SU-DHL-6 (cell line): ENCODE measurements at regions not wholly inside any gene's neighbourhood (a gene's known extent, or its start where the extent isn't known, plus 50 kb on each side); places are given as distances from the start of the nearest gene placed in this dataset.

ENCODE experiments used
- H2AFZ ChIP-seq: fragments of 200-600 bp; sonication (generic); 2 replicates; pipeline ENCODE4 v1.6.1; 2014; ENCODE audit warnings: low read depth, mild to moderate bottlenecking, moderate library complexity, mixed read lengths, antibody characterized with exemption, low read length; ENCODE audit not compliant: severe bottlenecking
- H3F3A ChIP-seq: fragments of 200-600 bp; shearing (Covaris generic); 2 replicates; pipeline ENCODE4 v1.6.0; 2016; ENCODE audit warnings: antibody characterized with exemption, mild to moderate bottlenecking; ENCODE audit not compliant: insufficient read depth
- H3K27ac ChIP-seq: fragments of 200-600 bp; sonication (generic); 2 replicates; pipeline ENCODE4 v1.5.1; 2016; ENCODE audit warnings: low read depth, mild to moderate bottlenecking, low read length, moderate library complexity, mixed read lengths
- H3K27me3 ChIP-seq: fragments of 200-600 bp; sonication (generic), shearing (Covaris generic); 2 replicates; pipeline ENCODE4 v1.6.0; 2014; ENCODE audit warnings: mild to moderate bottlenecking, low read length
- H3K36me3 ChIP-seq: fragments of 200-600 bp; sonication (generic); 2 replicates; pipeline ENCODE4 v1.6.1; 2014; ENCODE audit warnings: mild to moderate bottlenecking, low read length, mixed read lengths
- H3K4me2 ChIP-seq: fragments of 300-600, 200-600 bp; shearing (Covaris generic), sonication (generic); 2 replicates; pipeline ENCODE4 v1.6.0; 2014; ENCODE audit warnings: low read length, low read depth, mild to moderate bottlenecking; ENCODE audit not compliant: poor library complexity, severe bottlenecking
- H3K4me3 ChIP-seq: fragments of 200-600 bp; sonication (generic); 2 replicates; pipeline ENCODE4 v1.5.1; 2014; ENCODE audit warnings: antibody characterized with exemption, low read length, mild to moderate bottlenecking, mixed read lengths; ENCODE audit not compliant: insufficient read depth, poor library complexity, severe bottlenecking
- H3K79me2 ChIP-seq: fragments of 200-600 bp; sonication (generic); 2 replicates; pipeline ENCODE4 v1.6.1; 2014; ENCODE audit warnings: mild to moderate bottlenecking, low read length, moderate library complexity; ENCODE audit not compliant: insufficient read depth
- H3K9ac ChIP-seq: fragments of 200-600 bp; sonication (generic); 2 replicates; pipeline ENCODE4 v1.7.0; 2014; ENCODE audit warnings: mild to moderate bottlenecking, low read length
- H3K9me2 ChIP-seq: fragments of 200-600 bp; sonication (generic); replicated peaks from 2 replicates; pipeline ENCODE4 v1.6.1; 2014; ENCODE audit warnings: low read length; ENCODE audit not compliant: insufficient read depth
- H3K9me3 ChIP-seq: fragments of 200-600 bp; sonication (generic); 2 replicates; pipeline ENCODE4 v1.6.1; 2014; ENCODE audit warnings: low read length, mixed read lengths; ENCODE audit not compliant: insufficient read depth
- H4K20me1 ChIP-seq: fragments of 200-600 bp; sonication (generic); 2 replicates; pipeline ENCODE4 v1.6.1; 2014; ENCODE audit warnings: low read depth, mild to moderate bottlenecking, antibody characterized with exemption, low read length, moderate library complexity, mixed read lengths
- EZH2phosphoT487 ChIP-seq: fragments of 200-600 bp; sonication (generic), shearing (Covaris generic); conservative IDR thresholded peaks from 2 replicates; pipeline ENCODE4 v1.6.1; 2018; ENCODE audit warnings: mild to moderate bottlenecking, antibody characterized with exemption, low read length, moderate library complexity, mixed read lengths
- TF ChIP-seq, protein P1 (sequence below): fragments of 200-600 bp; sonication (generic); IDR thresholded peaks from one replicate; pipeline ENCODE4 v1.5.1; 2017; ENCODE audit warnings: antibody characterized with exemption, mild to moderate bottlenecking, low read length, moderate library complexity; ENCODE audit not compliant: insufficient read depth, poor library complexity, severe bottlenecking

DNA sequence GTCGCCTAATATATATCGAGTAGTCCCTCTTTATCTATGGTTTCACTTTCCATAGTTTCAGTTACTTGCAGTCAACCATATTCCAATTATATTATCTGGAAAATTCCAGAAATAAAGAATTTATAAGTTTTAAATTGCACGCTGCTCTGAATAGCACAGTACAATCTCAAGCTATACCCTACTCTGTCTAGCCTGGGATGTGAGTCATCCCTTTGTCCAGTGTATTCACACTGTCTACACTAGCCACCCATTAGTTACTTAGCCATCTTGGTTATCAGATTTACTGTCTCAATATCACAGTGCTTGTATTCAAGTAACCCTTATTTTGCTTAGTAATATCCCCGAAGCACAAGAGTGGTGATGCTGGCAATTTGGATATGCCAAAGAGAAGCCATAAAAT, 72.1 kb upstream of the EOMES start:
- H3K27ac ChIP-seq: no peak overlapping the region
- H3K36me3 ChIP-seq: no peaks in the 10 kb centered on the region
- H2AFZ ChIP-seq: no peak overlapping the region
- no peaks in the 10 kb centered on the region for H3K9me2 ChIP-seq
- H4K20me1 ChIP-seq: no peaks in the 10 kb centered on the region
- H3K4me3 ChIP-seq: no peak overlapping the region
- TF ChIP-seq, protein P1, sequence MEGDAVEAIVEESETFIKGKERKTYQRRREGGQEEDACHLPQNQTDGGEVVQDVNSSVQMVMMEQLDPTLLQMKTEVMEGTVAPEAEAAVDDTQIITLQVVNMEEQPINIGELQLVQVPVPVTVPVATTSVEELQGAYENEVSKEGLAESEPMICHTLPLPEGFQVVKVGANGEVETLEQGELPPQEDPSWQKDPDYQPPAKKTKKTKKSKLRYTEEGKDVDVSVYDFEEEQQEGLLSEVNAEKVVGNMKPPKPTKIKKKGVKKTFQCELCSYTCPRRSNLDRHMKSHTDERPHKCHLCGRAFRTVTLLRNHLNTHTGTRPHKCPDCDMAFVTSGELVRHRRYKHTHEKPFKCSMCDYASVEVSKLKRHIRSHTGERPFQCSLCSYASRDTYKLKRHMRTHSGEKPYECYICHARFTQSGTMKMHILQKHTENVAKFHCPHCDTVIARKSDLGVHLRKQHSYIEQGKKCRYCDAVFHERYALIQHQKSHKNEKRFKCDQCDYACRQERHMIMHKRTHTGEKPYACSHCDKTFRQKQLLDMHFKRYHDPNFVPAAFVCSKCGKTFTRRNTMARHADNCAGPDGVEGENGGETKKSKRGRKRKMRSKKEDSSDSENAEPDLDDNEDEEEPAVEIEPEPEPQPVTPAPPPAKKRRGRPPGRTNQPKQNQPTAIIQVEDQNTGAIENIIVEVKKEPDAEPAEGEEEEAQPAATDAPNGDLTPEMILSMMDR: no peak
- TF ChIP-seq EZH2phosphoT487: no peak
- H3K27me3 ChIP-seq: no peaks in the 10 kb centered on the region
- no peak overlapping the region for H3K4me2 ChIP-seq
- no peaks in the 10 kb centered on the region for H3F3A ChIP-seq
- H3K9me3 ChIP-seq: no peaks in the 10 kb centered on the region
- no peaks in the 10 kb centered on the region for H3K79me2 ChIP-seq
- no peak overlapping the region for H3K9ac ChIP-seq

DNA sequence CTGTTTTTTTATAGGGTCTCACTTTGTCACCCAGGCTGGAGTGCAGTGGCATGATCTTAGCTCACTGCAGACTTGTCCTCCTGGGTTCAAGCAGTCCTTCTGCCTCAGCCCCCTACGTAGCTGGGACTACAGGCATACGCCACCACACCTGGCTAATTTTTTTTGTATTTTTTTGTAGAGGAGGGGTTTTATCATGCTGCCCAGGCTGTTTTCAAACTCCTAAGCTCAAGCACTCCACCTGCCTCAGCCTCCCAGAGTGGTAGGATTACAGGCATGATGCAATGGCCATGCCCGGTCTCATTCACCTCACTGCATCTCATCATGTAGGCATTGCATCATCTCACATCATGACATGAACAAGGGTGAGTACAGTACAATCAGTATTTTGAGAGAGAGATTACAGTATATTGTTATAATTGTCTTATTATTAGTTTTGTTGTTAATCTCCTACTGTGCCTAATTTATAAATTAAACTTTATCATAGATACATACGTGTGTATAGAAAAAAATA, 74.3 kb upstream of the EOMES start:
- TF ChIP-seq, protein P1: no peak
- TF ChIP-seq EZH2phosphoT487: no peak
- Histone ChIP-seq H3F3A (no peaks in the 10 kb centered on the region), H3K4me3 (no peak overlapping the region), H3K79me2 (no peaks in the 10 kb centered on the region), H3K27me3 (no peaks in the 10 kb centered on the region), H3K4me2 (no peak overlapping the region), H2AFZ (no peak overlapping the region), H3K27ac (no peak overlapping the region), H3K9me2 (no peaks in the 10 kb centered on the region), H3K9me3 (no peaks in the 10 kb centered on the region), H3K36me3 (no peaks in the 10 kb centered on the region), H4K20me1 (no peaks in the 10 kb centered on the region), H3K9ac (no peak overlapping the region)

DNA sequence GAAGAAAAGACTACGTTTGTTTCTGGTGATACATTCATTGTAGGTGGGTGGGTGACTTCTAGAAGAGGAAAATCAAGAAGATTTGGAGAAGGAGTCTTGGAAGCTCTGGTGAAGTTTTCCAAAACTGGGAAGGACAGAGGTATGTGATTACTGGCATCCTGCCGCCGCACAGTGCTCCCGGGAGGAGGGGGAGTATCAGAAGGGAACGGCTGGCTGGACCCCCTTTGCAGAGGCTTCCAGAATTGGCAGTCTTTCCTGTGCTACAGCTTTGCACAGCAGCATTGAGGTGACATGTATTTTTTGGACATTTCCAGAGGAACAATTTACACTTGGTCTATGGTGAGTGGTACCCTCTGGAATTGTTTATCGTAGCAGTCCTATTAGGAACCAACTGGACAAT, 75.7 kb upstream of the EOMES start:
- no peak overlapping the region for H3K9ac ChIP-seq
- H3K4me2 ChIP-seq: no peak overlapping the region

More for the DNA sequence above, 75.7 kb upstream of the EOMES start:
- Histone ChIP-seq H3K9me2 (no peaks in the 10 kb centered on the region), H2AFZ (no peak overlapping the region), H3F3A (no peaks in the 10 kb centered on the region), H3K79me2 (no peaks in the 10 kb centered on the region), H3K27me3 (no peaks in the 10 kb centered on the region), H3K4me3 (no peak overlapping the region), H3K9me3 (no peaks in the 10 kb centered on the region), H3K27ac (no peak overlapping the region), H4K20me1 (no peaks in the 10 kb centered on the region), H3K36me3 (no peaks in the 10 kb centered on the region)
- TF ChIP-seq EZH2phosphoT487: no peak
- TF ChIP-seq, protein P1: no peak
